ENCODE measurements at regions not wholly inside any gene's neighbourhood (a gene's known extent, or its start where the extent isn't known, plus 50 kb on each side); places are given as distances from the start of the nearest gene placed in this dataset.

- no peak for TF ChIP-seq CTCF (IDR thresholded peaks at IDR 0.05; ENCODE audit: insufficient read depth, low read length)
- TF ChIP-seq REST (IDR thresholded peaks at IDR 0.05; ENCODE audit: insufficient replicate concordance, low read depth) = no peak
- no peak for TF ChIP-seq POLR2AphosphoS5 (IDR thresholded peaks at IDR 0.05; ENCODE audit: low read depth)
- TF ChIP-seq SPI1 (IDR thresholded peaks at IDR 0.05; ENCODE audit: borderline replicate concordance, low read depth) = no peak
- no peak for TF ChIP-seq GABPA (IDR thresholded peaks at IDR 0.05; ENCODE audit: low read depth)
Observed at GRCh38 chr19:33914599-33914998, 117.9 kb downstream of the KCTD15 start.

Data from HL-60 (cell line).